GM19351 (cell line): ENCODE measurements at regions not wholly inside any gene's neighbourhood (a gene's known extent, or its start where the extent isn't known, plus 50 kb on each side); places are given as distances from the start of the nearest gene placed in this dataset.
"Not testable (repeated sequence)": the region's sequence is repeated elsewhere in the genome, so short reads cannot be mapped to it uniquely, and the experiment has no call there.

Source experiments
- ATAC-seq: cut with Tn5 transposase; IDR thresholded peaks from one replicate; pipeline ENCODE4 v1.9.1; 2021; ENCODE audit warnings: mild to moderate bottlenecking, moderate library complexity; ENCODE audit not compliant: unreplicated experiment

- no peak for ATAC-seq
Measured at GRCh38 chr18:51248685-51249084, 51.2 kb upstream of the MEX3C start.

DNA sequence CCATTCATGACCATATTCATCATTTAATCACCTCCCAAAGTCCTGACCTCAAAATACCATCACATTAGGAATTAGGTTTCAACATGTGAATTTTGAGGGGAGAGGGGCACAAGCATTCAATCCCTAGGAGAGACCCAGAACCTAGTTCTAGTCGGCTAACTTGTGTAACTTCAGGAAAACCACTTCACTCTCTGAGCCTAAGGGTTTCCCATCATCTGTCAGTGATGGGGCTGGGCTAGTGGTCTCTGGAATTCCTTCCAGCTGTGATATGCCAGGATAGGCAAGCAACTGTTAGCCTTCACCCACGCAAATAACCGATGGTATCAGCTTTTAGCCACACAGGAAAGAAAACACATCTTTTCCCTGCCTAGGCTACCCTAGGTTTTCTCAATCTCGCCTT lies 52.5 kb upstream of the MEX3C start:
- ATAC-seq = no peak

DNA sequence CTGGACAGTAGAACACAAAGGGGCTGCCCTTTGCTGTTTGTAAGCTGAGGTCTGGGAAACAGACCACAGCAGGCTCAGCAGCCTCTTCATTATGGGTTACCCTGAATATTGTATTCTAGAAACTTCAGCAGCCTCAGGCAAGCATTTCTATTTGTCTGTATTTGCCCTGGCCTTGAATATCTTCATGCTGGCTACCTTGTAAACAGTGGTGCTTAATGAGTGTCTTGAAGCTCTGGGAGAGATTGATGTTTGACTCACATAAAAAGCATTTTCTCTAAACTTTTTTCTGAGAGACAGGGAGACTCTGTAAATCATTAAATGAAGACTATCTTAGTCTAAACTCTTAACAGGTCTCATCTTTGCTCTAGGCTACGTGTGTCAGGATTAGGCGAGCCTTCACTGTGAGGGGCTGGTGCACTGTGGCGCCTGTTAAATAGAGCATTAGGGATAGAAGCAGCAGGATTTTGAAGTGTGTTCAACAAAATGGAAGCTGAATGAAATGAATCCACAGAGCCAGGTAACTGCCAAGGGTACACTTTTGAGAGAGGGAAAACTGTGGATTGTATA lies 53.1 kb upstream of the MEX3C start:
- no peak for ATAC-seq

- ATAC-seq = peak; percentile 100
Measured at GRCh38 chr18:51251625-51252024, 54.1 kb upstream of the MEX3C start.

GRCh38 chr18:51253476-51253875 lies 56.0 kb upstream of the MEX3C start:
- ATAC-seq = no peak

DNA sequence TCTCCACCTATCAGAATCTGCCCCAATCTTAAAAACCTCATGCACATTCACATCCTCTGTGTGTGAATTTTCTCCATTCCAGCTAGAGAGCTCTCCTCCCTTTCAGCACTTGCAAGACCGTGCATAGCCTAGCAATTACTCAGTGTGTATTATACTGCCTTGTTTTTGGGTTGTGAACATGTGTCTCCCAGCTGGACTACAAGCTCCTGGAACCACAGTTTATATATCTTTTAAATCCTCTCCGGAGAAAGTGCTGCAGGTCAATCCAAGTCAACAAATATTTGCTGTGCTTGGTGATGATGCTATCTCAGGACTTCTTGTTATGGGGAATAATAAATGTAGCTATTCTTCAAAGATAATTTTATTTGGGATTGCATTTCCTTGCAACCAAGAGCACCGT lies 58.2 kb upstream of the MEX3C start:
- ATAC-seq = no peak

- no peak for ATAC-seq
Measured at GRCh38 chr18:51257150-51257549, 59.7 kb upstream of the MEX3C start.

GRCh38 chr18:51260118-51260517 lies 62.6 kb upstream of the MEX3C start:
- no peak for ATAC-seq

DNA sequence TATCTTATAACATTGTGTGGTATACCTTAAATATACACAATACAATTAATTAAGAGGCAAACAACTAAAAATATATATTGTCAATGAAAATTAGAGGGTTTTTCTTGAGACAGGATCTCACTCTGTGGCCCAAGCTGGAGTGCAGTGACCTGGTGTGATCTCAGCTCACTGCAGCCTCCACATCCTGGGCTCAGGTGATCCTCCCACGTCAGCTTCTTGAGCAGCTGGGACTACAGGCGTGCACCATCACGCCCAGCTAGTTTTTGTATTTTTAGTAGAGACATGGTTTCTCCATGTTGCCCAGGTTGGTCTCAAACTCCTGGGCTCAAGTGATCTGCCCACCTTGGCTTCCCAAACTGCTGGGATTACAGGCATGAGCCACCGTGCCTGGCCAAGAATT lies 68.6 kb upstream of the MEX3C start:
- not testable (repeated sequence) for ATAC-seq

GRCh38 chr18:51266773-51267172 lies 69.3 kb upstream of the MEX3C start:
- ATAC-seq = peak; percentile 93

- ATAC-seq = no peak
Measured at GRCh38 chr18:51273437-51273836, 76.0 kb upstream of the MEX3C start.

- no peak for ATAC-seq
Measured at GRCh38 chr18:51275712-51276476, 78.4 kb upstream of the MEX3C start.

- no peak for ATAC-seq
Measured at GRCh38 chr18:51278045-51278649, 80.7 kb upstream of the MEX3C start.

DNA sequence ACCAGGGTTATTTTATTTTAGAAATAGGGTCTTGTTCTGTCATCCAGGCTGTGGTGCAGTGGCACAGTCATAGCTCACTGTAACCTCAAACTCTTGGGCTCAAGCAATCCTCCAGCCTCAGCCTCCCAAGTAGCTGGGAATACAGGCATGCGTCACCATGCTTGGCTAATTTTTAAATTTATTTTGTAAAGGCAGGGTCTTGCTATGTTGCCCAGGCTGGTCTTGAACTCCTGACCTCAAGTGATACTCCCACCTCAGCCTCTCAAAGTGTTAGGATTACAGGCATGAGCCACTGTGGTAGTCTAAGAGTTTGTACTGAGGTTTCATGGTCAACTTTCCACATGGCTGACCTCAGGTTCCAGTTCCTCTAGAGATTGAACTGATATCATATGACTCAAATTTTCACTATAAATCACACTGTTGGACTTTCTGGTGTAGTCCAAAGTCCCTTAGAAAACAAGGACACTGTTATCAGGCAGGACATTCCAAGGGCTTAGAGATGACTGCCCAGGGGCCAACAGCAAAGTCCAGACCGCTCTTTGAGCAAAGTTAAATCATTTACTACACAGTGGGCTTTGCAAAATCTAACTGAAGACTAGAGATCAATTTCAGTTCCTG lies 82.0 kb upstream of the MEX3C start:
- ATAC-seq = peak; percentile 81

DNA sequence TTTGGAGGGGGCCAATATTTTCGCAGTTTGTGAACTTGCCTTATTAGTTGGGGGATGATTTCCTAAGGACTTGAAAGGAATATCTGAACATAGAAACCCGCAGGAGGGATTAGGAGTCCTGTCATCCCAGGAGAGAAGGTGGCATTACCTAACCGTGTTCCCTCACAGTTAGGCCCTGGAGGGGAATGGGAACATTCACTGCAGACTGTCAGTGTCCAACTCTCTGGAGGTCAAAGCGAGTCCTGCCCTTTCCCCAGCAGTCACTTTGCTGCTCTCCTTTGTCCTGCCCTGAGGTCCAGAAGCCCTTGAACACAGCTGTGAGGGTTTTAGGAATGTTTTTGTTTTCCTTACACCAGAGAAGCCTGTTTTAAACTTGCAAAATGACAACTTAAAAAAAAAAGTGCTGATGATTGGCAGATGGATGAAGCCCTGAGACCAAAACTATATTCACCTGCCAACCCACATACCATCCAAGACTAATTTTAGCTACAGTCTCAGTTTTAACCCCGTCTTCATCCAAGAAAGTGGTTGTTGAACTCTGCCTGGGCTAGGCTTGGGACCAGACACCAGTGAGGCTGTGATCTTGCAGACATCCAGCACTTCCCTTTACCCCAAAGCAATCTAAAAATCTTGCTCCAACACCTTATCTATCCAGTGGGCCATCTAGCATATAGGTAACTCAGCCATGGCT lies 90.5 kb upstream of the MEX3C start:
- no peak for ATAC-seq

- ATAC-seq = no peak
Measured at GRCh38 chr18:51288582-51288981, 91.1 kb upstream of the MEX3C start.

DNA sequence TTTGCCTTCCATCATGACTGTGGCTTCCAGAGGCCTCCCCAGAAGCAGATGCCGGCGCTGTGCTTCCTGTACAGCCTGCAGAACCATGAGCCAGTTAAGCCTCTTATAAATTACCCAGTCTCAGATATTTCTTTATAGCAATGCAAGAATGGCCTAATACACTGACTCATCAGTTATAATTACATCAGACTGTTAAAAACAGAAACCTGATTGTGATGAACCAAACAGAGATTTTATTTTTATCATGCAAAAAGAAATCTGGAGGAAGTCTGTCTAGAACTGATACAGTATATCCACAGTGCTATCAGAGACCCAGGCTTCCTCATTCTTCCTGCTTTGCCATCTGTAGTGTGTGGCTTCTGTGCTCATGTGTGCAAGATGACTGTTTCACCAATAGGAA lies 93.4 kb upstream of the MEX3C start:
- no peak for ATAC-seq

GRCh38 chr18:51300912-51301311 lies 103.4 kb upstream of the MEX3C start:
- no peak for ATAC-seq

DNA sequence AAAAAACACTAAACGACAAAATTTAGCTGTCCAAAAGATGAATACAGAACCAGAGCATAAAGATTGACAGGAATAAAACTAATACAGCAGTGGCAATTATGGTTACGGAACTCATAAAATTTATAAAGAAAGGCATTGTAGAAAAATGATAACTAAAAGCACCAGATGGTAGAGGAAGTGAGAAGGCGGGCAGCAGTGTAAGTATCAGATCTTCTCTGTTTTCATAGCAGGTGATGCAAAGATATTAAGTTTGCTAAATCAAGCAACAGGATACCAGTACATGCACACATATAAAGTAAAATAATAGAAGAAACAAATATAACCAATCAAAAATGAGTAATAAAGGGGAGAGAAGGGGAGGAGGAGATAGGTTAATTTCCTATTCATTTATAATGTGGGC lies 103.9 kb upstream of the MEX3C start:
- ATAC-seq = no peak

DNA sequence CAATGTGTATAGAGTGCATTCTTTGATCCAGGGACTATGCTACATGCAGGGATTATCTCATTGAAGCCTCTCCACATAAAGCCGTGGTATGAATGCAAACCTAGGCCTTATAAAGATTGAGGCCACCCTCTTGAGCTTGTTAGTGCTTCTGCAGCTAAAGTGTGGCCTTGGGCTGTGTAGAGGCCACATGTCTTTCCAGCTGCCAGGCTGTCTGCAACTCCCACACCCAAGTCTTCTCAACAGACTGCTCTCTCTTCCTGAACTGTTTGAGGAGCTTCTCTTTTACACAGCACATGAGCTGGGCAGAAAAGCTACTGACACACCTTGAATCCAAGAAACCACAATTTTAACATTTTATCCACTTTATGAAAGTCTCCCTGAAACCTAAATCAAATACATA lies 119.2 kb upstream of the MEX3C start:
- no peak for ATAC-seq

DNA sequence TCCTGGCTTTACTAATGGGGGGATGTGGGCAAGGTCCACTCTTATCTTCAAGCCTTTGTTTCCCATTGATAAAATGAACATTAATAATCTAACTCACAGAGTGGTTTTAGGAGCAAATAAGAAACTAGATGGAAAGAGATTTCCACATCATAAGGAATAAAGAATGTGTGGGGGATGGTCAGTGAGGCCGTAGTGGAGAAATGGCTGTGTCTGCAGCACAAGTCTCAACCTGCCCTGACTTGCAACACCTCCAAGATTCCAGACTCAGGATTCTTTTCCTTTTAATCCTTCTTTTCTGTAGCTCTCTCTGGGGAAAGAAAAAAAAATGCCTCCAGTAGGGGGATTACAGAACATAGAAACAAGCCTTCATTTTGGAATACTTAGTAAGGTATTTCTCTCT lies 124.2 kb upstream of the MEX3C start:
- no peak for ATAC-seq
